HCT116 (cell line): ENCODE measurements at regions not wholly inside any gene's neighbourhood (a gene's known extent, or its start where the extent isn't known, plus 50 kb on each side); places are given as distances from the start of the nearest gene placed in this dataset.

Experiments
- ATF3 ChIP-seq: IDR thresholded peaks from 2 replicates; pipeline ENCODE4 v1.6.1; 2012
- CEBPB ChIP-seq: IDR thresholded peaks from 2 replicates; pipeline ENCODE4 v1.6.1; 2012; ENCODE audit warnings: low read depth
- CTCF ChIP-seq, 3 experiments: fragments of 200-600 bp in 1 of 3; sonication (generic) in 1 of 3; IDR thresholded peaks in 2 of 3; conservative IDR thresholded peaks in 1 of 3; 2 replicates each; pipeline ENCODE4 v1.5.1; 2012 to 2017; ENCODE audit warnings: low read depth in 2 of 3, low read length in 2 of 3, antibody characterized with exemption in 1 of 3, borderline replicate concordance in 1 of 3, control low read depth in 1 of 3, mild to moderate bottlenecking in 1 of 3, mixed read lengths in 1 of 3, mixed run types in 1 of 3, moderate library complexity in 1 of 3; ENCODE audit not compliant: insufficient read depth in 1 of 3
- EZH2 ChIP-seq: fragments of 200-600 bp; sonication (generic); IDR thresholded peaks from 2 replicates; pipeline ENCODE4 v1.6.1; 2017; ENCODE audit warnings: antibody characterized with exemption, mixed run types
- EZH2phosphoT487 ChIP-seq: fragments of 200-600 bp; IDR thresholded peaks from 2 replicates; pipeline ENCODE4 v1.6.1; 2018; ENCODE audit warnings: antibody characterized with exemption, borderline replicate concordance
- MAX ChIP-seq: IDR thresholded peaks from 2 replicates; pipeline ENCODE4 v1.6.1; 2012
- POLR2A ChIP-seq: IDR thresholded peaks from 2 replicates; pipeline ENCODE4 v1.7.0; 2011; ENCODE audit warnings: borderline replicate concordance; ENCODE audit not compliant: insufficient read depth, insufficient read length; ENCODE audit errors: extremely low read depth
- POLR2AphosphoS5 ChIP-seq: IDR thresholded peaks from 2 replicates; pipeline ENCODE4 v1.6.1; 2011; ENCODE audit warnings: mild to moderate bottlenecking, low read depth, low read length, moderate library complexity
- RAD21 ChIP-seq: IDR thresholded peaks from 2 replicates; pipeline ENCODE4 v1.6.1; 2012; ENCODE audit warnings: low read depth, mild to moderate bottlenecking
- SIN3A ChIP-seq: IDR thresholded peaks from 2 replicates; pipeline ENCODE4 v1.6.1; 2012; ENCODE audit warnings: low read depth
- SP1 ChIP-seq: IDR thresholded peaks from 2 replicates; pipeline ENCODE4 v1.6.1; 2012; ENCODE audit warnings: low read depth
- SRF ChIP-seq: IDR thresholded peaks from 2 replicates; pipeline ENCODE4 v1.6.1; 2012; ENCODE audit warnings: low read depth
- ZFX ChIP-seq: fragments of 450-650 bp; IDR thresholded peaks from 2 replicates; pipeline ENCODE4 v1.6.1; 2017

- TF ChIP-seq CTCF (IDR thresholded peaks at IDR 0.05 in 2 of 3, conservative IDR thresholded peaks at IDR 0.05 in 1 of 3; ENCODE audit: borderline replicate concordance in 1 of 3, insufficient read depth in 1 of 3, low read depth in 2 of 3, low read length in 2 of 3) (no peak), POLR2AphosphoS5 (no peak), POLR2A (no peak), SIN3A (no peak), SP1 (no peak), EZH2 (no peak), ZFX (no peak), CEBPB (no peak), MAX (no peak), RAD21 (no peak), ATF3 (no peak), SRF (no peak), EZH2phosphoT487 (no peak)
These were observed 158.4 kb upstream of the IRX3 start for GRCh38 chr16:54444851-54445458.
